SIG-M5 treated with dmso at 0.1 percent for 504 hours (cell line): ENCODE measurements at regions not wholly inside any gene's neighbourhood (a gene's known extent, or its start where the extent isn't known, plus 50 kb on each side); places are given as distances from the start of the nearest gene placed in this dataset.

Source experiments
- DNase-seq: peaks from one replicate; lab custom pipeline; 2025; ENCODE audit not compliant: unreplicated experiment; lab: John Stamatoyannopoulos, UW

DNA sequence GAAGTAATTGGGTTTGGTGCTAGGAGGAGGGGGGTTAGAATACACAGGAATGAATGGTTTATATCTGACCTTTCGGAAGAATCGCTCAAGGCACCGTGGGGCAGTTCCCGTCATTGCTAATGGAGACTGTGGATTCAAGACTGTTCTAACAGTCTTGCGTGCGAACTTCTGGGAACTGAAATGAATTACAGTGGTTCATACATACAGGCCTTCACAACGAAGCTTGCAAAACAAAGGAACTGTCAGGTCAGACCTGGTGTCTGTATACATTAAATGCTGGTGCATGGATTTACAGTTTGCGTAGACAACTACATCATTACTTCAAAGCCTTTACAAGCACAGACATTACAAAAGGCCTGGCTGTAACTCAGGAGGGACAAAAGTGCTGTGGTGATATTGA is 983.9 kb downstream of the CDH11 start:
- no peak for DNase-seq

DNA sequence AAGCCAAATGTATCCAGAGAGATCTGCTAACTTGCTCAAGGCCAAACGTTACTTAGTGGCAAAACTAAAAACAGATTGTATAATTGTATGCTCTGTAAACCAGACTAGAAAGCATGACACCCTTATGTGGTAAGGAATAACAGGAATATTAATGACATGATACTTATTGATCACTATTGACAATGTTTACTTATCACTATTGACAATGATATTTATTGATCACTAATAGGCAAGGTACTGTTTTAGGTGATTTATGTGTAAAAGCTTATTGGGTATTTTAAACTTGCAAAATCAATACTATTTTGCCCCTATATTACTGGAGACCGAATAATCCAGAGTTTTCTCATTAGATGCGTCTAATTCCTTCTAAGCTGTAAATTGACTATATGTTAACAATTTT is 985.1 kb downstream of the CDH11 start:
- DNase-seq: no peak

DNA sequence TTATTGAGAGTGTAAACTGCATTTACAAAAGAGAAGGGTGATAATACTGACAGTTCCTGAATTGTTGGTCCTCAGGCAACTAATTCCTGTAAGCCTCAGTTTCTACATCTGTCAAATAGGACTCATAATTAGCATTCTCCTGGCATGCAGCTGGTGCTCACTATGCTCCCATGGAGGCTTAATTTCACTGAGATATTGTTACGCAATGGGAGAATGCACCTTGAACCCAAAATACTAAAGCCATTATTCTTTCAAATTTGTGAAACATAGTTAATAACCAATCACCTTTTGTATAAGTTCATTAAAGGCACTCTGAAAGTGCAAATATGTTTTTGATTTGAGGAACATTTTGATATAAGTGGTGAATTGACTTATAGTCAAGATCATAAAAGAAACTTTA is 985.5 kb downstream of the CDH11 start:
- DNase-seq: no peak

DNA sequence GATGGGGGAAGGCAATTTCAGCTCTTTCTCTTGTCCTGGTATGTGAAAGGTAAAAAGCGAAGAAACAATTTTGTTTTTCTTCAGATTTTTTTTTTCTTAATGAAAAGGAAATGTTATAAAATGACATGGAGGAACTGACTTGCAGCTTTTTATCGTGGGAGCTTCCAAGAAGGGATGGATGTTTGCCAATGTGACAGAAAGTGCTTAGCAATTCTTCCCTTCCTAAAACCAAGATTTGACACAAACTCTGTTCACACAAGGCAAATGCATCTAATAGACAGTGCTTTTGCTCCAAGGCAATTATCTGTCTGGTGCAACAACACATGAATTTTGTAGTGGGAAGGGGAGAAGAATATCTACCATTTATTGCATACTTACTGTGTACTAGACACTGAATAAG is 988.5 kb downstream of the CDH11 start:
- no peak for DNase-seq

DNA sequence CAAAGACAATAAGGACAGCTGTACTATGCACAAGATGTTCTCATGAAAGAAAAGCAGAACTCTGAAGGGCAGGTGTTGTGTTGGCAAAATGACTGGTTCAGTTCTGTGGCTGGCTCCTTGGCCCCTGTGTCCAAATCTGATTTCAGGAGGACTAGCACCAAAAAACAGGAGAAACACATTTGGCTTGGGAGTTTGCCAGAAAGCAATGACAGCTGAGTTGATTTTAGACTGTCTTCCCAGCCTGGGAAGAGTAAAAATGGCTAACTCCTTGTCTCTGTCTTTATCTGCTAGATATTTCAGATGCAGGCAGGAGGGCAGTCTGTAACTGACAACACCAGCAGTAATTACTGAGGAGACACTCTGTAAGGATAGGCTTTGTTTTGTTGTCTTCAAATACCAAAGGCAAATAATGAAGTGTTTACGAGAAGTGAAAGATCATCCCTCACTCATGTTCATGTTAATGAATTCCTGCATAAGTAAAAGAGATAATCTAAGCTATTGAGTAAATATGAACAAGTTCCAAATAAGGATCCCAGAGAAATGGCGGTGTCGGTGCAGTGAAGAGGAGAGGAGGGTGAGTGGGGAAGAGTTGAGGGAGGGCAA is 989.0 kb downstream of the CDH11 start:
- DNase-seq: no peak

DNA sequence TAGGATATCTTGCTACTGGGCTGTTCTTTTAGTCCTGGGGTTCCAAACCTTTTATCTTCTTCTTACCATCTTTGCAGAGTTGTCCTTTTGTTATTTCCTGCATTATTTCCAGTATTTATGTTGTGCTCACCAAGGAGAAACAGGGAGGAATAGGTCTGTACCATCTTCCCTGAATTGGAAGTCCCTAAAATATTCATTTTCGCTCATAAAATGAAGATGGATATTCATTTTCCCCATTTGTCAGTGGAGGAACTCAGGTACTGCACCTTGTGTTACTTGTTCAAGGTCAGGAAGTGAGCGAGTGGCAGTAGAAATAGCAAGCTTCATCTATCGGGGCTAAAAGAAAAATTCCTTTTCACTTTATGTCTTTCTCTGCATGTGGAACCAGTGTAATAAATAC is 989.7 kb downstream of the CDH11 start:
- DNase-seq: no peak

DNA sequence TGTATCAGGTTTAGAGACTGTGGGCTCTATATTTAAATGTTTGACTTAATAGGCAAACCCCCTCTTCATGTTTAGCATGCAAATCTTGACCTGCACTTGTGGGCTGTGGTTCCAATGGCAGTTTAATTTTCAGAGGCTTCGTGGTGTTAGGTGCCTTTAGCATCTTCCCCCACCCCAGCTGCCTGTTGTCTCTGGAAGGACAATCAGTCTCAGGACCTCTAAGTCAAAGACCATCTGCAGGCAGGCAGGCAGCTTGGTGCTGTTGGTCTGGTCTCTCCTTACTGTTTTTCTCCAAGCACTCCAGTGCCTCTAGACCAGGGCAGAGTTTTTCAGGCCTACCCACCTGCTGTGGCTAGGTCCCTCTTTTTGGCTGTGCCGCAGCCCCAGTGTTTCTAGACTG is 990.4 kb downstream of the CDH11 start:
- DNase-seq: no peak

DNA sequence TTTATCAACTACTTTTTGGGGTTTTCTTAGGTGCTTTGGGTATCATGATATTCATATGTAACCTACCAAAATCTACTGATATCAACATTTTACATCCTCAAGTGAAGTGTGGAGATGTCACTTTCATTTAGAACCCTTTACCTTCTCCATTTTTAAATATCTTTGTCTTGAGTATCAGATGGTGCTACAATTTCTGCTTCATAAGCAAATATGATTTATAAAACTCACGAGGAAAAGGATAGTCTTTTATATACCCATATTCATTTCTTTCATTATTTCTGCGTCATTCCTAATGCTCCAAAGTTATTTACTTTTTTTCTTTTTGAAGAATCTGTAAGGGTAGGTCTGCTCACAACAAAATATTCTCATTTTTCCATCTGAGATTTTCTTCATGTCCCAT is 991.7 kb downstream of the CDH11 start:
- DNase-seq: no peak

DNA sequence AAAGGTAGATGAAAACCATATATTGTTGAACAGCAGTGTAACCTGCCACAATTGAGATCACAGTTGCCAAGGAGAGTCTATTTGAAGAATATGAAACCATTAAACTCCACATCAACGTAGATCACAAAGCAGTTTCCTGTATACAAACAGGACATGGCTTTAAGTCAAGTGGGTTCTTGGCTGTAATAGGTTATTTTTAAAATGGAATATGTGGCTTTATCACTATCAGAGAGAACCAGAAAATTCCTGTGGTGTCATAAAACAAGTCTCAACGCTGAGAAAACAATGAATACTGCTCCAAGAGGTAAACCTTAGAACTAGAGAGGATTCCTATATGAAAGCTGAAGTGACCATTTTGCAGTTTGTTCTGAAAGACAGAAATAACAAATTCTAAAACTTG is 999.7 kb downstream of the CDH11 start:
- no peak for DNase-seq

DNA sequence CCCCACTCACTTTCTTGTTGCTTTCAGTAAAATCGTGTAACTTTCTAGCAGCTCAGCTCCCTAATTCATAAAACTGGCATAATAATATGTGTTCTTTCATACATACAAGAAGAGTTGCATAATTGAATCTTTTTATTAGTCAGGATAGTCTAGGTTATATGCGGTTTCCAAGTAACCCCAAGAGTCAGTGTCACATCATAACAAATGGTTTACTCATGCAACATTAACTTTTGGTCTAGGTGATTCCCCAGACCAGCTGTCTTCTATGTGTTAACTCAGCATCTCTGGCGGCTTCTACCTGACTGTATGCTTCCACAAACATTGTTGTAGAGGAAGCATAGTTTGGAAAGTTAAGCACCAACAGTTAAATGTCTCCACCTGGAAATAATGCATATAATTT is 1000.4 kb downstream of the CDH11 start:
- DNase-seq: no peak

DNA sequence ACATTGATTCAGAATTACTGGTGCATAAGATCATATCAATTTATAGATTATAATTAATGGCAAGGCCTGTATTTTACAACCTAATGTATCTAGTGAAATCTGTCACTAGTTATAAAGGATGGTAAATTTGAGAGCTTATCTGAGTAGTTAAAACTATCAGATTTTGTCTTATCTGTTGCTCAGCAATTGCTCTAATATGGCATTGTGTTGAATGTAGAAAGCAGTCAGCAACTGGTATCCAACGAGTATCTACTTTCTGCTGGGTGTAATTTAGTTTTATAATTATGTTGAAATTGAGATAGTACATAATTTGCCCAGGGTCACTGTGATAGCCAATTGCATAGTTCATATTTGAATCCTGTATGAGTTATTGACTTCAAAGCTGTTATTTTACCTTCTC is 1005.7 kb downstream of the CDH11 start:
- no peak for DNase-seq

DNA sequence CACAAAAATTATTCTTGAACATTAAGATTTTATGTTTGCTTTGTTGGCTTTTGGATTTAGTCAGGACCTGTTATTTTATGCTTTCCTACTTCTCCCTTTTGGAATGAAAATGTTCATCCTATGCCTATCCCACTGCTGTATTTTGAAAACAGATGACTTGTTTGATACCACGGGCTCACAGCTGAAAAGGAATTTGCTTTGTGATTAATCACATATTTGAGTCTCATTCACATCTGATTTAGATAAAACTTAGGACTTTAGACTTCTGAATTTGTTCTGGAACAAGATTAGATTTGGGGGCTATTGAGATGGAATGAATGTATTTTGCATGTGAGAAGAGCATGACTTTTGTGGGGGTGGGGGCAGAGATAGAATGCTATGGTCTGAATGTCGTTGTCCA is 1012.6 kb downstream of the CDH11 start:
- no peak for DNase-seq

DNA sequence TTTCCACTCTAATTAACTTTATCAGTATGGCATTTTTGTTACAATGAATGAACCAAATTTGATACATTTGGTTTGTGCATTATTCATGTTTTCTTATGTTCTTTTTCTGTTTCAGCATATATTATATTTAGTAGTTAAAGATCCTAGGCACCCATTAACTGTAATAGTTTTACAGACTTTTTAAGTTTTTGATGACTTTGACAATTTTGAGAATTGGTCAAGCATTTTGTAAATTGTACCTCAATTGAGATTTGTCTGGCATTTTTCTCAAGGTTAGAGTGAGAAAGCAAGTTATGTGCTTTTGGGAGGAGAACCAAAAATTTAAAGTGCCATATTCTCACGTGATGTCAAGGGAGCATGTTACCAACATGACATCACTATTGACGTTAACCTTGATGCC is 1019.2 kb downstream of the CDH11 start:
- DNase-seq: no peak

DNA sequence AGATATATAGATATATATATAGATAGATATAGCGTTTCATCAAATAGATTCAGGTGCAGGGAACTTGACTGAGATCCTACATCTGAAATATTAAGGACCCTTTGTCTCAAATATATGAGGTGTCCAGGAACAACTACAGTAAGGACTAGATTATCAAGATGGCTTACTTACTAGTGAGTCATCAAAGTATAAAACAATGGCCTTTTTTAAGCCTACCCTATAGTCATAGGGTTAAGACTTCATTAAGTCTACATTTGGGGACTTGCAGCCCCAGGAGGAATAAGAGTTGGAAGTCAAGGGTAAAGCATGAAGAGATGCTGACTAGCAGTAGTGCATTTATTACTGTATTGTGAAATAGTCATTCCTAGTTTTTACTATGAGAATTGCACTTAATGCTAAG is 1023.4 kb downstream of the CDH11 start:
- DNase-seq: no peak

DNA sequence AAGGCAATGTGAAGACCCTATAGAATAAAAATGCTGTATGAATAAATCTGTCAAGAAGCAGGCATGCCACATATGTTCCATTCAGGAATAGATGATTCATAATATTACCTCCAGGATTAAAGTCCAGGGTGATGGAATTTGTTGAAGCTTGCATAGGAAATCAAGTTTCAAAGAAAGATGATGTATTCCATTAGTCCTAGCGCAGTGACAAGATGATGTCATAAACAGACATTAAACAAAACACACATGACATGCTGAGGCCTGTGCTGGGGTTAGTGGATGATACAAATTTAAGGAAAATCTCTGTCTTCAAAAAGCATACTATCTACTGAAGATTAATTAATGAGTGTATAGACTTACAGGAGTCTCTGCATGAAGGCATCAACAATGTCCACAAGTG is 1025.2 kb downstream of the CDH11 start:
- DNase-seq: no peak

DNA sequence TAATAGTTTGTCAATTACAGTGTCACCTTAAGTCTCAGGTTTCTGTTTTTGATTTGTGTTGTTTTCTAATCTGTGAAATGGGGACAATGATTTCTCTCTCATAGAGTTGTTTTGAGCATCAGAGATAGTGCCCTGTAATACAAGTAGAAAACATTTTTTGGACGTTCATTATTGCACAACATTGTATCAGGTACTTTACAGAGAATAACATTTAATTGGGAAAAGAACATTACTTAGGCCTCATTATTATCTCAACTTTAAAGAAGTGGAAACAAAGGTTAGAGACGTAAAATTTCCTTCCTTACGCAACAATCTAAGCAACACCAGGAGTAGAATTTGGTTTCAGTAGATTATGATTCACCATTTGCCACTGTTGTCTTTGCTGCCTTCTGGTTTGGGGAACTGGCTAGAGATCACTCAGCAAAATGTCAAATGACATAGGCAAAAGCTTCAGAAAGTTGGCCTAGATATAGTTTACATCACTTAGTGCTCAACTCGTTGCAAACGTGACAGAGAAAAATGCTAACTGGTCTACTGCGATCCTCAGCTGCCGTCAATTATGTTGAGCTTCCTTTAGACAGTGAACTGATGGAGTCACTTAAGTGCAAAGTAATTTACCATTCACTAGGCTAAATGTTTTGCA is 1026.8 kb downstream of the CDH11 start:
- no peak for DNase-seq

DNA sequence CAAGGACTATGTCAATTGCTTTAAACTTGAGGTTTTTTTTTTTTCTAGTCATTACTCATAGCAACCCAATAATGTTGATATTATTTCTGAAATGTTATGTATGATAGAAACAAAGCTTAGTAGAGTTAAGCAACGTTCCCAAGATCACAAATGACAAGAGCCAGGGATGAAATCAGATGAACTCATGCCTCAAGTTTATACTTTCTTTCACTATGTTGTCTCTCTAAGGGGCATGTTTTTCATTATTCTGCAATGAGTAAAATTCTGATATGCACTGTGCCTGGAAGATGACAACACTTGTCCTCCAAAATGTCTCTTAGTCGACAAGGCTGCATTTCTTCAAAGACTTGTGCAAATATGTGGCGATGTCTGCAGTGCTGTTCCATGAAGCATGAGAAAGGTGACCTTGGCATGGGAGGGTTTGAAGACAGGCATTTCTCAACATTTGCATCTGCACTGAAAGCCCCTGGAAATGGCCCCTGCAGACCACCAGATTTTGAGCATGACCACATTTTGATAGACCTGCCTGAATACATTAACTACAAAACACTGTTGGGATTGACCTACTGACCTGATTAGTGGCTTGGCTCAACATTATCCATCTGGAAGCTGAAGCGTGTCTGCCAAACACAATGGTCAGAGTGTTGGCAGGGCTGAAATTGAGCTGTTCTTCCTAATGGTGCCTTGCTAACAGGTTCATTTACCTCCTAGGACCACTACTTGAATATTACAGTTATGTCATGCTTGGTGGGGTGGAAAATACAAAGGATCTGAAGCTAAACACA is 1027.5 kb downstream of the CDH11 start:
- no peak for DNase-seq

DNA sequence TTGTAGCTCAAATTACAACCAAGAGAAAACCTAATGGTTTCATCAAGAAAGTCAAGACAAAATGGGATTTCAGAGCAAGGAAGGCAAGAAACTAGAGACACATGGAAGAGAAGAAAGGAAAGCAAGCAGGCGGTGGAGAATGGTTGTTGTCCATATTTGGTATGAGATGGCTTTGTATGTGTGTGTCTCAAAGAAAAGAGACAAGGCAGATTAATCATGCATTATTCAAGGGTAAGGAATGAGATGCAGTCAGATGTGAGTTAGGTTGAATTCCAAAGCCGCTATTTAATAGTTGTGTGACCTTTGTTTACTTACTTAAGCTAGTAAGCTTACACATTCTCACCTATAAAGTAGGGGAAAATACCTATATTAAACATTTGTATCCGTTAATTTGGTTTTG is 1029.6 kb downstream of the CDH11 start:
- no peak for DNase-seq

DNA sequence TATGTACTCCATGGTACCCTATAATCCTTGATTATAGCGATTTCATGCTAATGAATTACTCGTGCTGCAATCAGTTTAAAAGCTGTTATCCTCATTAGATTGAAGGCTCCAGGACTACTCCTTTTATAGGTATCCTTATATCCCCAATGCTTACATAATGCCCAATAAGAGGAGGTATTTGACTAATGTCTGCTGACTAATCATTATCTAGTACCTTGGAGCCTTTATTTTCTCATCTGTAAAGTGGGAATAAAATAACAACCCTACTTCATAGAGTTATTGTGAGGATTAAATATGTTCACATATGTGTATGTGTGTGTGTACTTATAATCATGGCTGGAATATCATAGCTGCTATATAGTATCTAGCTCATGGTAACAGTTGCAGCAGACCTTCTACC is 1031.5 kb downstream of the CDH11 start:
- no peak for DNase-seq

DNA sequence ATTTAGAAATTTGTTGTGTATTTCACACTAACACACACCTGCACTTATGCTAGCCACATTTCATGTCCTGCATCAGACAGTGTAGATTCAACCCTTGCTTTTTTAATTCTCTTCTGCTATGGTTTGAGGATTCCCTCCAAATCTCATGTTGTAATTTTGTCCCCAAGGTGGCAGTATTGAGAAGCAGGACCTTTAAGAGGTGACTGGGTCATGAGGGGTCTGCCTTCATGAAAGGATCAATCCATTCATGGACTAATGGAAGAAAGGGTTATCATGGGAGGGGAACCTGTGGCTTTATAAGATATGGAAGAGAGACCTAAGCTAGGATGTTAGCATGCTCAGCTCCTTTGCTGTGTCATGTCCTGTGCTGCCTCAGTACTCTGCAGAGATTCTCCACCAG is 1032.2 kb downstream of the CDH11 start:
- DNase-seq: peak; percentile 3

DNA sequence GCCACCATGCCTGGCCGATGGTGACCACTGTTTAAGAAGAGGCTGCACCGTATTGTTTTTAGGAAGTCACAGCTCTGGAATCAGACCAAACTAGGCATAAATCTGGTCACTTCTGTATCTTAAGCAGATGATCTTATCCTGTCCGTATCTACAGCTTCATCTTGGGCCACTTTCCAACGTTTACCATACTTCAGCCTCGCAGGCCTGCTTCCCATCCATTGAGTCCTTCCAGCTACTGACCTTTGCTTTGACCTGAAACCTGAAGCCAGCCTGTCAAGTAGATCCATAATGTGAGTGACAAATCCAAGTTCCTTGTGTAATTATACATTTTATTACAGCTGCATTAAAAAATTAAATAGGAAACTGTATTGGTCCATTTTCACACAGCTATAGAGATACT is 1033.0 kb downstream of the CDH11 start:
- no peak for DNase-seq

DNA sequence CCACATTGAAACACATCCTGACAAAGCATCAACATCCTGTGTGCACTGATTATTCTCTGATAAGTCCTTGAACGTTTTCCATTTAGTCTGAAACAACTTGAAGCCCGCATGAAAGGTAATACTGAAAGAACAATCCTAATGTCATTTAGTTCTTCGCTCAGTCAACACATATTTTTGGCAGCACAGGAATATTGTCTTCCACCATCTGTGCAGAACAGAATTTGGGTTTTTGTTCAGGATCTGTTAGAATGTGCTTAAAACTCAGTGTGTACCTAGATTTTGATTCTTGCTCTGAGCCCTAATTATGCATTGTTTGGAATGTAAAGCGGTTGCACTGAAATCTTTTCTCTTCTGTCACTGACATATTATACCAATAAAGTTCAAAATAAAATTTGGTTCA is 1036.6 kb downstream of the CDH11 start:
- no peak for DNase-seq

DNA sequence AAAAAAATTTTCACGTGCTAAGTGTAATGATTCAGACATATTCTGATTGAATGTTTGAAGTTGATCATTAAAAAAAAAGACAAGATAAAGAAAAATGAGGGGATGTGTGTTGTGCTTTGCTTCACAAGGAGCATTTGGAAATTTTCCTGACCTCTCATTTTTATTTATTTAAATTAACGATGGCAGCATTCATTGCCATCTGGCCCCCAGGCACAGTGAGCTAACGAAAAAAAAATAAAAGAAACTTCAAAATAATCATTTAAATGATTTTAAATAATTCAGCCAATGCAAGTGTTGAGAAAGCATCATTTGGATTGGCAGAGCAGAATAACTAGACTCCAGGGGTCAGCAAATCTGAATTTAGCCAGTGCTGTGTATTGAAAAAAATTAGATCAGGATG is 1037.2 kb downstream of the CDH11 start:
- no peak for DNase-seq
